ENCODE measurements at regions not wholly inside any gene's neighbourhood (a gene's known extent, or its start where the extent isn't known, plus 50 kb on each side); places are given as distances from the start of the nearest gene placed in this dataset.

GRCh38 chr4:29972121-29972520 lies 748.0 kb upstream of the PCDH7 start:
- TF ChIP-seq CTCF (IDR thresholded peaks at IDR 0.05; ENCODE audit: poor library complexity, severe bottlenecking) (no peak), TAF1 (IDR thresholded peaks at IDR 0.05; ENCODE audit: low read depth) (no peak), POLR2AphosphoS5 (IDR thresholded peaks at IDR 0.05) (no peak), RAD21 (conservative IDR thresholded peaks at IDR 0.05) (no peak), EZH2 (IDR thresholded peaks at IDR 0.05; ENCODE audit: borderline replicate concordance, insufficient read depth, low read length, poor library complexity, severe bottlenecking) (no peak), MXI1 (conservative IDR thresholded peaks at IDR 0.05; ENCODE audit: poor library complexity, severe bottlenecking) (no peak), EP300 (conservative IDR thresholded peaks at IDR 0.05; ENCODE audit: poor library complexity, severe bottlenecking) (no peak), SMC3 (conservative IDR thresholded peaks at IDR 0.05; ENCODE audit: poor library complexity) (no peak)
- TF ChIP-seq, protein P1, sequence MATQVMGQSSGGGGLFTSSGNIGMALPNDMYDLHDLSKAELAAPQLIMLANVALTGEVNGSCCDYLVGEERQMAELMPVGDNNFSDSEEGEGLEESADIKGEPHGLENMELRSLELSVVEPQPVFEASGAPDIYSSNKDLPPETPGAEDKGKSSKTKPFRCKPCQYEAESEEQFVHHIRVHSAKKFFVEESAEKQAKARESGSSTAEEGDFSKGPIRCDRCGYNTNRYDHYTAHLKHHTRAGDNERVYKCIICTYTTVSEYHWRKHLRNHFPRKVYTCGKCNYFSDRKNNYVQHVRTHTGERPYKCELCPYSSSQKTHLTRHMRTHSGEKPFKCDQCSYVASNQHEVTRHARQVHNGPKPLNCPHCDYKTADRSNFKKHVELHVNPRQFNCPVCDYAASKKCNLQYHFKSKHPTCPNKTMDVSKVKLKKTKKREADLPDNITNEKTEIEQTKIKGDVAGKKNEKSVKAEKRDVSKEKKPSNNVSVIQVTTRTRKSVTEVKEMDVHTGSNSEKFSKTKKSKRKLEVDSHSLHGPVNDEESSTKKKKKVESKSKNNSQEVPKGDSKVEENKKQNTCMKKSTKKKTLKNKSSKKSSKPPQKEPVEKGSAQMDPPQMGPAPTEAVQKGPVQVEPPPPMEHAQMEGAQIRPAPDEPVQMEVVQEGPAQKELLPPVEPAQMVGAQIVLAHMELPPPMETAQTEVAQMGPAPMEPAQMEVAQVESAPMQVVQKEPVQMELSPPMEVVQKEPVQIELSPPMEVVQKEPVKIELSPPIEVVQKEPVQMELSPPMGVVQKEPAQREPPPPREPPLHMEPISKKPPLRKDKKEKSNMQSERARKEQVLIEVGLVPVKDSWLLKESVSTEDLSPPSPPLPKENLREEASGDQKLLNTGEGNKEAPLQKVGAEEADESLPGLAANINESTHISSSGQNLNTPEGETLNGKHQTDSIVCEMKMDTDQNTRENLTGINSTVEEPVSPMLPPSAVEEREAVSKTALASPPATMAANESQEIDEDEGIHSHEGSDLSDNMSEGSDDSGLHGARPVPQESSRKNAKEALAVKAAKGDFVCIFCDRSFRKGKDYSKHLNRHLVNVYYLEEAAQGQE (IDR thresholded peaks at IDR 0.05; ENCODE audit: borderline replicate concordance) = no peak

Data from neural cell (in vitro differentiated cells).